NCI-H1417 (cell line): ENCODE measurements at regions not wholly inside any gene's neighbourhood (a gene's known extent, or its start where the extent isn't known, plus 50 kb on each side); places are given as distances from the start of the nearest gene placed in this dataset.
A peak's percentile ranks its signal among the peaks of the same experiment; 100 is the strongest.
"Not testable (repeated sequence)": the region's sequence is repeated elsewhere in the genome, so short reads cannot be mapped to it uniquely, and the experiment has no call there.

Source experiments
- DNase-seq, 3 experiments: peaks; one replicate each; lab custom pipeline; 2025; lab: John Stamatoyannopoulos, UW

DNA sequence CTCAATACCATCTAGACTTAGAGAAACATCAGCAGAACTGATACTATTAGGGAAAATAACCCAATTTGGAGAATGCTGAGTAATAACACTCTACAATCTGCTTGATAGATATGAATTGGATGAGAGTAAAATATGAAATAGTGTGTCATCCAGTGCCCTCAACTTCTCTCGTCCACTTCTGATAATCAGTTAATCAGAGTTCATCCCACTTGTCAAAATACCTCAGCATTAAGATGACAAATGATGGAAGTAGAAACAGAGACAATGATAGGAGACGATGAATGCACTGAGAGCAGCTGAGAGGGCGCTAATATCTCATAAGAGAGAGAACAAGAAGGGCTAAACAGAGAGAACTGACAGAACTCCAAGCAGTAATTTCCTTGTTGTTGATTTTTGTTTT, 699.6 kb downstream of the EPHA7 start:
- DNase-seq: no peak

DNA sequence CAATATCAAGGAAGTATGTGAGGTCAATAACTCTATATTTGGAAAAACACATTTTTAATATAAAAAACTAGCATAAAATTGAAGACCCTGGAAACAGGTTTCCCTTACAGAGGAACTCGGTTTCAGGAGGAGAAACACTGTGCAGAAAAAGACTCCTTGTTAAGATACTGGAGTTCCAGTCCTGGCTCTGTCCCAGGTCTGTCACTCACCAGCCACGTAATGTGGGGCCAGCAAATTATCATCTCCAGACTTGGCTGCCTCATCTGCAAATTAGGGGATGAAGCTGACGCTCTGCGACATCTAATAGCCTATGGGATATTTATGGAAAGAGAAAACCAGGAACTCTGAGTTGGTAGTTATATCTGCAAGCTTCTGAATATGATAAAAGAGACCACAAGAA, 702.7 kb downstream of the EPHA7 start:
- DNase-seq: no peak

DNA sequence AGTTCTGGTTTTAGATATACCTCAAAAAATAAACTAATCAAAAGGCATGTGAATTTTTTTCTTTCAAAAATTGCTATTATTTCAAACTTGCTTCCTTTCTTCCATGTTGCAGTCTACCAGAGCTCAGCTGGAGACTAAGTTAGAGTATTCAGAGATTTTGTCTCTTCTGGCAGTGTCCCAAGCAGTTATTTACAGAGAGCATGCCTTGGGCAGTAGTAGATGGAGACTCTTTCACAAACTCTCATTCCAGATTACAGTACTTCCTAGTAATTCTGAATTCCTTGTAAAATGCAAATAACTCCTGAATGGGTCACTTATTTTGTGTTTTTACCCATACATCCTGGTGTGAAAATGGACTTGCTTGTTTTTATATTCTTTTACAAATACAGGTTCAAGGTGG, 703.4 kb downstream of the EPHA7 start:
- no peak for DNase-seq

DNA sequence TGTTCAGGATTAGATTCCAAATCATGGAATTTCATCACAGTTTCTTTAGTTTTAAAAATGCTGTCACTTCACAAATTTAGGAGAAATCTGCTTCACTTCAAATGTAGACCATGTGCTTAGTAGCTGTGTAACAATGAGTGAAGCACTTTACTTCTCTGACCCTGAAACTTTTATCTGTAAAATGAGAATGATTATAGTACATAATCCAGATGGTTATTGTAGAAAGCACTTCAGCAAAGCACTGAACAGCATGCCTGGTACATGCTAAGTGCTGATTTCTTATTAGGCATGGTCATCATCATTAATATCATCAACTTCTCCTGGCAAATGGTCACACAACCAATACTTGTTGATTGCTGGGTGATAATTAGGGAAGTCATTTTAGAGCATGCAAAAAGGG, 705.0 kb downstream of the EPHA7 start:
- peak in 1 of 3 experiments; percentile 5 for DNase-seq

DNA sequence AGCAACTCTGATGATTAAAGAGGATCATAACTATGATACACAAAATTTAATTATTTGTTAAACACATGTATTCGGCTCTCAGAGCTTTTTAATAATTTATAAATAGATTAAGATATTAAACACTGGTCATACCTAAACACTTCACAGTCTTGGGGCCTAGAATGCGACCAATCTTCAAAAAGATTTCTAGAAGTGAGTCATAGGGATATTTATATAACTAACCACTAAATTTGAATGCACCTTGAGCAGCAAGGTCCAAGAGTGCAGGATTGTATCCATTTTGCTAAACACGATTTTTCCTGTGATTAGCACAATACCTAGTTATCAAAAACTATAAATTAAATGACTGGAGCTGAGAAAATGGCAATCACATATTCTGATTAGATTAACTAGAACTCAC, 709.3 kb downstream of the EPHA7 start:
- DNase-seq: no peak

DNA sequence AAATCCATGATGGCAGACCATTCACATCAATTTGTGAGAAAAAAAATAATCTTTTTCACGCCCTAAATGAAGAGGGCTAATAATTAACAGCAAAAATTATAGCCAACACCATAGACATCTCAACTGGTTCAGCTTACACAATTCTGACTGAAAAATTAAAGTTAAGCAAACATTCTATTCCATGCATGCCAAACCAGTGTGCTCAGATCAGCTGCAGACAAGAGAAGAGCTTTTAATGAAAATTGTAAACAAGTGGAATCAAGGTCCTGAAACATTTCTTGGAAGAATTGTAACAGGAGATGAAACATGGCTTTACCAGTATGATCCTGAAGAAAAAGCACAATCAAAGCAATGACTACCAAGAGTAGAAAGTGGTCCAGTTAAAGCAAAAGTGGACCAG, 710.4 kb downstream of the EPHA7 start:
- no peak for DNase-seq

DNA sequence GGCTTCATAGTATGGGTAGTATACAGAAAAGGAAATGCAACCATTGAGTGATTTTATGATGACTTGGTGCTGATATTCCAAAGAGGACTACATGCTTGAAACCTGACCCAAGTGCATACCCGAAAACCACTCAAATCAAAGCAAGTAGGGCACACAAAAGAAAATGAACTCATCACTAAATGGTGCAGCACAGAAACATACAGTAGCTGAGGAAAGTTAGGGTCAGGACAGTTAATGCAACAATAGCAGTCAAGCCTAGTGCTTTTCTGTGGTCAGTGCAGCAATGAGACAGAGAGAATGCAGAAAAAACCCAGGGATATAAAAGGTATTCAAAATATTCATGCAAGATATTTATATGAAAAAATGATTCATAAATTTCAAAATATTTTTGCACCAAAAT, 711.1 kb downstream of the EPHA7 start:
- peak in 1 of 3 experiments; percentile 27 for DNase-seq

DNA sequence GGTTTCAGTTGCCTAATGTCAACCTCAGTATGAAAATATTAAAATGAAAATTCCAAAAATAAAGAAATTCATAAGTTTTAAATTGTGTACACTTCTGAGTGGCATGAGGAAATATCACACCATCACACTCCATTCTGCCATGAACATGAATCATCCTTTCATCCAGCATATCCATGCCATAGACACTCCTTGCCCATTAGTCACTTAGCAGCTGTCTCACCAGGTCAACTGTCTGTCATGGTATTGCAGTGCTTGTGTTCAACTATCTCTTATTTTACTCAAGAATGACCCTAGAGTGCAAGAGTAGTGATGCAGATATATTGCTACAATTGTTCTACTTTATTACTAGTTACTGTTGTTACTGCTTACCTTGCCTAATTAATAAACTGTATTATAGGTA, 712.4 kb downstream of the EPHA7 start:
- no peak for DNase-seq

DNA sequence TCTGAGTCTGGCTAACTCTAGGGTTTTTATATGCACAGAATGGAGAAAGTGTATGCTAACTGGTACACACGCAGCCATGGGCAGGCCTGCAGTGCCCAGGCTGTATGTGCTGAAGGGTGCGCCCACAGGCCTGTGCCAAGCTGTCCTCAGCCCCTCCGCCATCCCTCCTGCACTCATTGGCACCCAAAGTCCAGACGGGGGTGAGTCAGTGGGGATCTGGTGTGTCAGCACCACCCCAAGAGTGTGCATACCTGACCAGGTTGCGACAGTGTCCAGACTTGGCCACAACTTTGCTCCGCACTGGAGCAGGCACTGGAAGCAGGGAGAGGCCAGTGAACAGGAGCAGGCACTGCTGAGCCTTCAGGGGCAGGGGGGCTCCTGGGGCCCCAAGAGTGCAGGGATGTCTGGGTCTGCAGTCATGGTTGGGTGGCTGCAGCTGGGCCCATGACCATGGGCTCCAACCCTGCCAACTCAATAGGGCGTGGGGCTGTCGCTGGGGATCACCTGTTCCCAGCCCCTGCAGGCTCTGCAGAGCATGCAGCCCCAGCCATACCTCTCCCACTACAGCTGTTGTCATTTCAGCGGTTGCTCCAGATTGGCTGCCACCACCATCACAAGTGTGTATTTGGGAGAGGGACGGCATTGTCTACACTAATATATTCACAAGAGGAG, 717.8 kb downstream of the EPHA7 start:
- no peak for DNase-seq

DNA sequence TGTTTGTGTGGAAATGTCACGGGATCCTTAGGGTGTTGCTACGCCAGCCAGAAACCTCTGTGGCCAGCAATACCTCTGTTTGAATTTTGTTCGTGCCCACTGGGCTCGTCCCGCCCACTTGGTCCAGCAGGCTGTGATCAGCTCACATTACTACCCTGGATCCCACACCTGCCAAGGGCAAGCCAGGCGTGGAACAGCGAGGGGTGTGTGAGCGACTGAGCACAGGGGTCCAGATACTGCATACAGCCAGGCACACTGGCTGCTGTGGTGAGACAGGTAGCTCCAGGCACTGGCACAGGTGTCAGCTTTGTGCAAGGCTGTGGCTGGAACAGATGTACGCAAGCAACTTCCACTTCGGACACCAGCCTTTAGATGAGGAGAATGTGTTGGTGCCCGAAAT, 718.9 kb downstream of the EPHA7 start:
- no peak for DNase-seq

DNA sequence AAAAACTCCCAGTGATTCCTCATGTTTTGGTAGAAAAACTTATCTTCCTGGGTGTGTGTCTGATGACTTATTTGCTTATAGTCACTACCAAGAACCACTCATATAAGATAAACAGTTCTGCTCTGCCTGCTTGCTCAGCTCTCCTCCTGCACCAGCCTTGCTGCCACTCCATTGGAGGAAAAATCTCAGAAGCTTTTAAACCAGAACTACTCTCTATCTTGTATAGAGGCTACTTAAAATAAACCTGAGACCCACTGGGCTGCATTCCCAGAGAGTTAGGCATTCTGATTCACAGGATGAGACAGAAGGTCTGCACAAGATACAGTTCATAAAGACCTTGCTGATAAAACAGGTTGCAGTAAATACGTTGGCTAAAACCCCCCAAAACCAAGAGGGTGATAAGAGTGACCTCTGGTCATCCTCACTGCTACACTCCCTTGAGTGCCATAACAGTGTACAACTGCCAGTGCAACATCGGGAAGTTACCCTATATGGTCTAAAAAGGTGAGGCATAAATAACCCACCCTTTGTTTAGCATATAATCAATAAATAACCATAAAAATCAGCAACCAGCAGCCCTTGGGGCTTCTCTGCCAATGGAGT, 728.3 kb downstream of the EPHA7 start:
- no peak for DNase-seq

DNA sequence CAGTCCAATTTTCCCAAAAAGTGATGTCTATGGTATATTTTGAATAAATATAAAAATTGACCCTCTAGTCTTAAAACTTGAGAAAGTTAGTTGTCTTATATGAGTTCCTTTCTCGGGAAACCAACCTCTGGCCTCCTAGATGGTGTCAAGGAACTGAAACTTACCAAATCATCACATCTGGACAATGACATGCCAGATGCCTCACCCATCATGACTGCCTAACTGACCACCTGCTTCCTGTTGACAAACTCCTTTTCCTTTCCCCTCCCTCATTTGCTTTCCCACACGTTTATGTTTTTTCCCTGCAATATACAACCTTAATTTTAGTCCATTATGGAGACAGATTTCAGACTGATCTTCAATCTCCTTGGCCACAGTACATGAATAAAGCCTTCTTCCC, 731.0 kb downstream of the EPHA7 start:
- DNase-seq: peak in 1 of 3 experiments; percentile 13

DNA sequence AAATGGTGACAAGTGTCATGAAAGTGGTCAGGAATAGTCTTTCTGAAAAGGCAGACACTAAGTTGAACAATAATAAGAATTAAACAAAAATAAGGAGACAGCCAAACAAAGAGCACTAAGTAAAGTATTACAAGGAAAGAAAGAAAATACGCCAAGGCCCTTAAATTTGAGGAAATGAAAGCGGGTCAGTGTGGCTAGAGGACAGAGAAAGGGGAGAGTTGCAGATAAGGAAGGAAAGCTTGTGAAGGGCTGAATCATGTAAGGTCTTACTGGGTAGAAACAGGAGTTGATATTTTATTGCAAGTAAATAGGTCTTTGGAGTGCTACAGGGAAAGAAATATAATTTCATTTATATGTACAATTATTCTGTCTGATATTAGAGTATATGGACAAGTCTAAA, 732.1 kb downstream of the EPHA7 start:
- no peak for DNase-seq

DNA sequence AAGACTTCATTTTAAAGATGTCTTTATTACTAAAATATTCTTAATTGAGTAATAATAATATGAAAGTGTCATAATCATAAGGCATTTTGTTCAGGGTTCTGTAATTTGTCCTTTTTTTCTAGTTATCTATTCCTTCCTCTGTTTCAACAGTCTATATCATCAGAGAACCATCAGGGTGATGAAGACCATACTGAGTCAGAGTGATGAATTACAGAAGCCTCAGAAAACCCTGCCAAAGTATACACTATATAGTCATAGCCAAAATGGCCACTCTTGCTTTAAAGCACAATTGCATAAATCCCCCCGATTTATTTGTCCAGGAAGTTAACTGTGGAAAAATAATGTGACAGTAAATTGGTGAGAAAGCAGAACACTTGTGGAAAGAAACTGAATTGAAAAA, 735.0 kb downstream of the EPHA7 start:
- DNase-seq: no peak

DNA sequence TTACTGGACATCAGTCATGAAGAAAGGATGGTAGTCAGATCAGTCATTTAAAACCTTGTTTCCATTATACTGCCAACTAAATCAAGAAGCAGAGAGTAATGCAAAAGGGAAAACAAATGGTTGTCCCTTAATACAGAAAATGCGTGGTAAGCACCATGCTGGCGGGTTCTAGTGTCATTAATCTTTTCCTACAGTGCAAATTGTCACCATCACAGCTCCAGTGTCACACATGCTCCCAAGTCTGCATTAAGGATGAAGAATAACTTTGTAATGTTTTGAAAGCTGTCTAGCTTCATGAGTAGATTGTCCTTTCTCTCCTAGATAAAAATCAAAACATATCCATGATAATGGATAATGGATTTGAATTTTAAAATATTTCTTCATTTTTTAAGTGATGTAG, 735.6 kb downstream of the EPHA7 start:
- DNase-seq: peak in 1 of 3 experiments; percentile 4

DNA sequence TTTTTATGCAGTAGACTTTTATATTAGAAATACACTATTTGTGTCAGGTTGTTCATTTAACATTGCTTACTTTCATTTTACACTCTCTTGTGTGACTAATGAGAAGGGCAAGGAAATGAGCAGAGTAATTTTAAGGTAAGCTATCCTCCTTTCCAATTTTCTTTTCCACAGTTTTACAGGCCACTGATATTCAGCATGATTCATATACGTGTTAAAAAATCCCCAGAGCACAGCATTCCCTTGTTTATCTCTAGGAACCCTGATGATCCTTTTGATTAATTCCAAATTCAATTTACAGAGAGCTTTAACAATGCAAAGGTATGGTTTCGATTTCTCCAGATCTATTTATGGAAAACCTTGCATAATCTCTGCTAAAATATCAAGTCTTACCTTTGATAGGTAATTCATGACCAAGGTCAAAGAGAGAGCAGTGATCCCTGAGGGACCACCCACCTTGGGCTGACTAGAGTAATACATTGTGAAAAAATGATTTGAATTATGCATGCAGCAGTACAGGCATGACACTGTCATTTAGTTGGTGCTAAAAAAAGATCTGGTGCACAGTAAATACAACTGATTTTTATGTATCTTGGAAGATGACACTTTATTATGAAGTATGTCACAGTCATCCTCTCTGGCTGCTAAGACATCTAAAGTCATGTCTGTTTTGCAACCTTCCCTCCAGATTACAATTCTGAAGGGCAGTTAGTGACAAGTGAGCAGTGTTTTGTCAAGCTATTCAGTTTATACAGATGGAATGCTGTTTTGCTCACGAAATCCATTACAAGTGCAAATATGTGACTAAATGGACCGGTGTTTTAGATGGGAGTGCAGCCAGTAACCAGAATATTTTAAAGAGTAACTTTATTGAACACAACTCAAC, 736.6 kb downstream of the EPHA7 start:
- no peak for DNase-seq

DNA sequence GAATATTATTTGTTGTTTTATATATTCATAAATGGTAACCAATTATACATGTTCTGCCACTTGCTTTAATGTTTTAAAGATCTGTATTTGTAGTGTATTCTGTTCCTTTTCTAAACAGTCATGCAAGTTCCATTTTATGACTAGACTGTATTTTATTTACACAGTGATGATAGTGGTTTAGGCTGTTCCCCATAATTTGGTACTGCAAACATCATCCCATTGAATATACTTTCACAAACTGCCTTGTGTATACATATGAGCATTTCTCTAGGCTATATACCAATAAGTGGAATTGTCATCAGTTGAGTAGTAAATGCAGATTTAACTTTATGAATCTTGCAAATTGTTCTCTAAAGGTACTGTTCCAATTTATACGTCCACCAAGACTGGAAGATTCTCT, 738.0 kb downstream of the EPHA7 start:
- peak in 1 of 3 experiments; percentile 3 for DNase-seq

DNA sequence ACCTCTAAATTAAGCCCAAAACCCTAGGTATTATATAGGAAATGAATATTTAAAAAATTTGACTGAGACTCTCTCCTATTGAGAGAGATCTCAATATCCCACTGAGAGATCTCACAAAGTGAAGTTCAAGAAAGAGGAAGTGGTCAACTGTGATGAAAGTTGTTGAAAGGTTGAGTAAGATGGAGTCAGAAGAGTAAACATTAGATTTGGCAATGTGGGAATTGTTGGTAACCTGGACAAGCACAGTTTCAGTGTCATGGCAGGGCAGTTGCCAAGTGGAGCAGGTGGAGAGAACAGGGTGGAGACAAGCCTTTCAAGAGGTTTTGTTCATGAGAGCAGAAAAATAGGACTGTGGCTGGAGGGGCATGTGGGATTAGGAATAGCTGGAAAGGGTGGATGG, 747.9 kb downstream of the EPHA7 start:
- not testable (repeated sequence) for DNase-seq

DNA sequence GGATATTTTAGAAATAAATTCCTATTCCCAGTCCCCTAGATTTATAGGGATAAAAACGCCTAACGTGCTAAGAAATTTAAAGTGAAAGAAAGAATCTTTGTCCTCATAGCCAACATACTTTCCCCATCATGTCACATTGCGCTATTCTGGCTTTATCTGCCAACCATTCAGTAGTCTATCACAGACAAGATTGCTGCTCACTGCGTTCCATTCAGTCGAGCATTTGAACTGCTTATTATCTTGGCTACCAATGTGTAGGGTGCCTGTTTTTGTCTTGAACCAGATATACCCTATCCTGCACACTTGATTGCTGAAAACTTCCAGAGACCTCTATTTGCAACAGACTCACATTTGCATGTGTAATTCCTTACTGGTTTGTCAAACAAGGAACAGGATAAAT, 751.5 kb downstream of the EPHA7 start:
- no peak for DNase-seq

DNA sequence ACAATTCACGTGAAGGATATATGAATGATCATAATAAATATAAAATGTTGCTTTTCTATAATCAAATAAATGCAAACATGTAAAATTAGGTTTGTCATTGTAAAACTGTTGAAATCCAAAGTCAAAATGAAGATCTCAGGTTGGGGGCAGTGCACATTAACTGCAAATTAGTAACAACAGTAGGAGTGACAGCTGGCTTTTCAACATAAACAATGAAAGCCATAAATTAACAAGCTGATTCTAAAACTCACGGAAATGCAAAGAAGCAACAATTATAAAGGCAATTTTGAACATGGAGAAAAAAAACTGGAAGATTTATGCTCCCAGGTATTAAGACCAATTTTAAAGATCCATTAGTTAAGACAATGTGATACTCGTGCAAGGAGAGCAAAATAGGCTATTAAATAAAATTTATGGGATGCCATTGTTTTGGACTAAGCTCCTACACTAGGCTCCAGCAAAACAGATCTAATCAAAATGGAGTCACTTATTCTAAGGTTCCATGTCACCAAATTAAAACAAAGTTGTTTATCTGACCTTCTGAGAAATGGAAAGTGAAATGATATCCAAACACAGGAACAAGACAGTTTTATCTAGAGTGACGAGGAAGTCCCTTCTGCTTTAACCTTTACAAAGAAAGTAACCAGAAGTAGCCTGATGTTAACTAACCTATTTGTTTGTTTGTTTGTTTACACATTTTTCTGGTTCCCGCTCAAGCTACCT, 770.8 kb downstream of the EPHA7 start:
- peak in 2 of 3 experiments; percentile 64 to 94 for DNase-seq

DNA sequence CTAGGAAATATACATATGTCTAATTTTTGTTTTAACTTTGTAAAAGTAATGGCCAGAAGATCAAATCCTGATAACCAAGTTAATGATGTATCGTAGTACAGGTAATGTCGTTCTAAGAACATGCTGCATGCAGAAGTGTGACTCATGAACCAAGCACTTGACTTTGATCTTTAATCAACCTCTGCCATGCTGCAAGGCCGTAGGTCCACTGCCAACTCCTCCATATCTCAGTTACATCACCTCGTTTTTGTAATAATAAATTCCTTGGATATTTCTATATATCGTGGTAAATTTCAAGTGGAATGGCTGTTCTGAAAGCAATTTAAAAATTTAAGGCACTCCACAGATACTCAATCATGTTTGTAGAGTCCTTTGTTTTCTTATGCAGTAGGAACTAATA, 771.7 kb downstream of the EPHA7 start:
- peak in 2 of 3 experiments; percentile 39 to 76 for DNase-seq

DNA sequence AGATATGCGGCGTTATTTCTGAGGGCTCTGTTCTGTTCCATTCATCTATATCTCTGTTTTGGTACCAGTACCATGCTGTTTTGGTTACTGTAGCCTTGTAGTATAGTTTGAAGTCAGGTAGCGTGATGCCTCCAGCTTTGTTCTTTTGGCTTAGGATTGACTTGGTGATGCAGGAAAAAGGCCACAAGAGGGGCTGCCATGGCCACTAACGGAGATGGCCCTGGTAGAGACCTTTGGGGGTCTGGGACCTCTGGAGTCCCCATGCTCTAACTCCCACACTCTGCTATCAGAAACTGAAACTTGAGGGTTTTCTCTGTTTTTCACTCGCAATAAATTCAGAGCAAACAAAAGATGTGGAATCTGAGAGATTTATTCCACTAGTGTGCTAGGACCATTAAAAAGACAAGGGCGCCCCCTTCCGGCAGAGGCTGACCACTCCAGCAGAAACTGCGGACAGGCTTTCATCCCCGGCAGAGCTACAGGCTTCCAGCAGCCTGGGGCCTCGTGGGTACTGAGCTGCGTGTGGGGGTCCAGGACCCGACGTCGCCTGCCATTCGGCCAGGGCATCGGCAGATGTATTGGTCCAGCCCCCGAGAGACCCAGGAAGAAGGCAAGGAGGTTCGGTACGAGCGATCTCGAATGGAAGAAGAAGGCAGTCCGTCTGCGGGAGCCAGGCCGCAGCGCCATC, 775.1 kb downstream of the EPHA7 start:
- DNase-seq: not testable (repeated sequence)
